EH (cell line): ENCODE measurements at regions not wholly inside any gene's neighbourhood (a gene's known extent, or its start where the extent isn't known, plus 50 kb on each side); places are given as distances from the start of the nearest gene placed in this dataset.

Experiments
- DNase-seq: peaks from one replicate; pipeline ENCODE4 v3.0.0-alpha.2; 2015; ENCODE audit warnings: low read depth

DNA sequence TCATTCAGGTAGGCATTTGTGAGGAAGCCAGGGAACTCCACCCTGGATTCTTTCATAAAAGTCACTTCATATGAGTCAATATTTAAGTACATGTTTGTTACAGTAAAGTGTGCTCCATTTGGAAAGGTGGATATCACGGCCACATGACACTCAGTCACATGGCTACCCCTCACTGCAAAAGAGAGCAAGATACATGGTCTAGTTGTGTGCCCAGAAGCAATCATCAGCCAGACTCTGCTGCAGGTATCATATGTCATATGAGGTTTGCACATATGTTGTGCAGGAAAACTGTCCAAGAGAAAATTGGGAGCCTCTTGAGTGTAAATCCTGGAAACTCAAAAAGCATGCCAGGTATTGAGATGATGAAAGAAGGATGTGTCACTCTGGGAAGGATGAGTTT, 55.0 kb upstream of the NMNAT3 start:
- DNase-seq, result no peak

DNA sequence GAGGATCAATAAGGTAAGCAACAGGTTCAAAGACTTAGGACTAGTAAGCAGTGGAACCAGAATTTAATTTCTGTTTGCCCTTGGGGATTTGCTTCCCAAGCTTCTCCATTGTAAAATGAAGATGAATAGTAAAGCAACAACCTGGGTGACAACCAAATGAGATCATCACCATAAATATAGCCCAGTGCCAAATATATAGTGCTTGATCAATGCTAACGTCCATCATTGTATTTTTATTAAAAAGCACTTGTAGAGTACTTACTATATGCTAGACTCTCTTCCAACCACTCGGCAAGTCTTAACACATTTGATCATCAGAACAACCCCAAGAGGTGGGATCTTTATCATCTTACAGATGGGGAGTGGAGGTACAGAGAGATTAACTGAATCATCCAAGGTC, 51.5 kb upstream of the NMNAT3 start:
- no peak for DNase-seq

DNA sequence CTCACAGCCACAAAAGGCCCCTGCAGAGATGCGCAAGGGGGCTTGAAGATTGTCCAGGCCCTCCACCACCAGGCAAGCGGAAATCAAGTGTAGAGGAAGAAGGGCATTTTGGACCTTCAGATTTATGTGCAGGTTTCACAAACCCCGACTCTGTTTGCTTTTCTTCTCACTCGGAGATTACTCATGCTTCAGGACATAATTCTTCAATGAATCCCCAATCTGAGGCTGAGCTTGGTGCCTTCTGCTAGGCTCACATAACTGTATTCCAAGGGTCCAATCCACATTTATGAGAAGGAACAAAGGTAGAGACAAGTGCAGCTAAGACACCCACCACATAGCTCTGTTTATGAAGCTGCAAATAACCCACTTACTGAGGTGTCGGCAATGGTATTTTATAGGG, 50.6 kb upstream of the NMNAT3 start:
- no peak for DNase-seq
